ENCODE measurements at regions not wholly inside any gene's neighbourhood (a gene's known extent, or its start where the extent isn't known, plus 50 kb on each side); places are given as distances from the start of the nearest gene placed in this dataset.
"Not testable (repeated sequence)": the region's sequence is repeated elsewhere in the genome, so short reads cannot be mapped to it uniquely, and the experiment has no call there.

DNA sequence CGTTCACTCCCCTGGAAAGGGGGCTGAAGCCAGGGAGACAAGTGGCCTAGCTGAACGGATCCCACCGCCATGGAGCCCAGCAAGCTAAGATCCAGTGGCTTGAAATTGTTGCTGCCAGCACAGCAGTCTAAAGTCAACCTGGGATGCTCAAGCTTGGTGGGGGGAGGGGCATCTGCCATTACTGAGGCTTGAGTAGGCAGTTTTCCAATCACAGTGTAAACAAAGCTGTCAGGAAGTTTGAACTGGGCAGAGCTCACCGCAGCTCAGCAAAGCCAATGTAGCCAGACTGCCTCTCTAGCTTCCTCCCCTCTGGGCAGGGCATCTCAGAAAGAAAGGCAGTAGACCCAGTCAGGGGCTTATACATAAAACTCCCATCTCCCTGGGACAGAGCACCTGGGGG, 470.0 kb upstream of the DIAPH2 start:
- H3K79me1 ChIP-seq (ENCODE audit: low read depth, low read length); H3K14ac ChIP-seq (ENCODE audit: insufficient read length); H3K27me3 ChIP-seq (replicated peaks in 1 of 4; ENCODE audit: control insufficient read depth in 3 of 4, extremely low read depth in 1 of 4, insufficient read depth in 3 of 4, low read length in 3 of 4); H3K36me3 ChIP-seq (ENCODE audit: control insufficient read depth in 2 of 4, insufficient read depth in 4 of 4, low read length in 3 of 4); H2AK5ac ChIP-seq (ENCODE audit: low read depth, low read length); H3K18ac ChIP-seq (ENCODE audit: extremely low read depth, low read length); H2BK5ac ChIP-seq (ENCODE audit: low read depth, low read length); H3K4me2 ChIP-seq (ENCODE audit: insufficient read depth in 1 of 2, low read depth in 2 of 2, low read length in 2 of 2); H4K91ac ChIP-seq (replicated peaks; ENCODE audit: insufficient read length, low read length); H2AFZ ChIP-seq (ENCODE audit: low read length); H3K23ac ChIP-seq (ENCODE audit: insufficient read length); H2BK15ac ChIP-seq (ENCODE audit: low read length); FAIRE-seq; H4K8ac ChIP-seq (ENCODE audit: extremely low read depth, insufficient read depth, low read length); H4K5ac ChIP-seq (ENCODE audit: insufficient read length, low read depth, low read length); H4K20me1 ChIP-seq (replicated peaks in 1 of 2; ENCODE audit: control insufficient read depth in 1 of 2, insufficient read depth in 2 of 2, low read length in 2 of 2); DNase-seq (ENCODE audit: low read depth in 1 of 2, low spot score in 2 of 2); H3K9me3 ChIP-seq (ENCODE audit: insufficient read depth in 2 of 2, low read depth in 1 of 2, low read length in 1 of 2); H2BK120ac ChIP-seq (replicated peaks; ENCODE audit: low read depth, low read length); H3K4ac ChIP-seq (replicated peaks; ENCODE audit: insufficient read length, low read depth, low read length); H3K4me3 ChIP-seq (ENCODE audit: extremely low read depth in 1 of 4, insufficient read depth in 2 of 4, low read depth in 3 of 4, low read length in 4 of 4); H3K23me2 ChIP-seq (ENCODE audit: low read depth, low read length); POLR2A ChIA-PET (ENCODE audit: partially characterized antibody); CTCF ChIA-PET (ENCODE audit: partially characterized antibody); H3K9ac ChIP-seq (replicated peaks in 1 of 4; ENCODE audit: extremely low read depth in 1 of 4, low read depth in 3 of 4, low read length in 3 of 4); H3K27ac ChIP-seq (ENCODE audit: low read depth, low read length); H3K56ac ChIP-seq (replicated peaks; ENCODE audit: insufficient read length, low read depth, low read length); H3K4me1 ChIP-seq (replicated peaks in 1 of 4; ENCODE audit: control insufficient read depth in 3 of 4, insufficient read depth in 4 of 4, low read length in 3 of 4); H2BK12ac ChIP-seq (ENCODE audit: low read depth, low read length); H3K79me2 ChIP-seq (ENCODE audit: control insufficient read depth in 1 of 2, insufficient read depth in 2 of 2, low read length in 2 of 2); H2BK20ac ChIP-seq (ENCODE audit: low read length): not testable (repeated sequence)
- no CpG with 5 or more reads among the region's 4 CpGs for WGBS, 2 experiments (ENCODE audit: extremely low coverage in 1 of 2, insufficient coverage in 1 of 2, insufficient read length in 1 of 2, insufficient replicate concordance in 2 of 2, low coverage in 1 of 2, low lambda C conversion rate in 2 of 2, missing lambda C conversion rate in 1 of 2)

Data from H1 (cell line).